HTR-8/SVneo (cell line): ENCODE measurements at regions not wholly inside any gene's neighbourhood (a gene's known extent, or its start where the extent isn't known, plus 50 kb on each side); places are given as distances from the start of the nearest gene placed in this dataset.
"Not testable (repeated sequence)": the region's sequence is repeated elsewhere in the genome, so short reads cannot be mapped to it uniquely, and the experiment has no call there.

Source experiments
- DNase-seq: peaks from one replicate; pipeline ENCODE4 v3.0.0; 2011; ENCODE audit warnings: low spot score, mixed read lengths; ENCODE audit not compliant: insufficient read length
- FAIRE-seq: peaks from 2 replicates; lab custom pipeline; 2011; peaks lifted over from hg19 to GRCh38; lab: Jason Lieb, UNC

GRCh38 chr14:97113339-97113738 is 316.2 kb downstream of the VRK1 start:
- FAIRE-seq (no peak), DNase-seq (peak; percentile 14)

GRCh38 chr14:97116546-97116945 is 319.4 kb downstream of the VRK1 start:
- DNase-seq (no peak), FAIRE-seq (no peak)

- no peak for DNase-seq
- FAIRE-seq = no peak
These were observed 320.5 kb downstream of the VRK1 start for GRCh38 chr14:97117693-97118092.

GRCh38 chr14:97120204-97120603 is 323.0 kb downstream of the VRK1 start:
- DNase-seq (no peak), FAIRE-seq (no peak)

GRCh38 chr14:97120611-97121031 is 323.4 kb downstream of the VRK1 start:
- DNase-seq (no peak), FAIRE-seq (no peak)

- FAIRE-seq (no peak), DNase-seq (no peak)
These were observed 332.5 kb downstream of the VRK1 start for GRCh38 chr14:97129639-97130038.

GRCh38 chr14:97135847-97136246 is 338.7 kb downstream of the VRK1 start:
- DNase-seq = not testable (repeated sequence)
- peak; percentile 99 for FAIRE-seq

- FAIRE-seq (no peak), DNase-seq (no peak)
These were observed 340.5 kb downstream of the VRK1 start for GRCh38 chr14:97137705-97138104.

GRCh38 chr14:97138801-97139200 is 341.6 kb downstream of the VRK1 start:
- DNase-seq (no peak), FAIRE-seq (no peak)

GRCh38 chr14:97143011-97143410 is 345.8 kb downstream of the VRK1 start:
- FAIRE-seq = no peak
- no peak for DNase-seq

GRCh38 chr14:97143456-97143855 is 346.3 kb downstream of the VRK1 start:
- DNase-seq = no peak

GRCh38 chr14:97148021-97148420 is 350.8 kb downstream of the VRK1 start:
- not testable (repeated sequence) for DNase-seq, FAIRE-seq

More at GRCh38 chr14:97143456-97143855, 346.3 kb downstream of the VRK1 start:
- FAIRE-seq = no peak

- FAIRE-seq (no peak), DNase-seq (no peak)
These were observed 352.6 kb downstream of the VRK1 start for GRCh38 chr14:97149775-97150174.

- FAIRE-seq = no peak
- DNase-seq = no peak
These were observed 356.3 kb downstream of the VRK1 start for GRCh38 chr14:97153527-97153926.

GRCh38 chr14:97155320-97155719 is 358.1 kb downstream of the VRK1 start:
- DNase-seq (no peak), FAIRE-seq (no peak)

GRCh38 chr14:97155814-97156213 is 358.6 kb downstream of the VRK1 start:
- no peak for DNase-seq
- no peak for FAIRE-seq

GRCh38 chr14:97156705-97157104 is 359.5 kb downstream of the VRK1 start:
- DNase-seq = no peak
- no peak for FAIRE-seq

GRCh38 chr14:97158102-97158501 is 360.9 kb downstream of the VRK1 start:
- no peak for FAIRE-seq
- DNase-seq = no peak

- FAIRE-seq (no peak), DNase-seq (no peak)
These were observed 361.9 kb downstream of the VRK1 start for GRCh38 chr14:97159124-97159523.

GRCh38 chr14:97162621-97163020 is 365.4 kb downstream of the VRK1 start:
- FAIRE-seq (no peak), DNase-seq (no peak)

GRCh38 chr14:97164021-97164420 is 366.8 kb downstream of the VRK1 start:
- FAIRE-seq (no peak), DNase-seq (no peak)

GRCh38 chr14:97166497-97166896 is 369.3 kb downstream of the VRK1 start:
- FAIRE-seq (no peak), DNase-seq (no peak)

- FAIRE-seq, DNase-seq: not testable (repeated sequence)
These were observed 370.4 kb downstream of the VRK1 start for GRCh38 chr14:97167577-97167976.
